HepG2 (cell line): ENCODE measurements at regions not wholly inside any gene's neighbourhood (a gene's known extent, or its start where the extent isn't known, plus 50 kb on each side); places are given as distances from the start of the nearest gene placed in this dataset.

Experiments
- CSRNP2 ChIP-seq: sonication (generic); formaldehyde crosslinking; conservative IDR thresholded peaks from 2 replicates; pipeline ENCODE4 v1.8.0; 2022; ENCODE audit warnings: low read depth, missing genetic modification reagents
- JUNB ChIP-seq: sonication (generic); formaldehyde crosslinking; IDR thresholded peaks from 2 replicates; pipeline ENCODE4 v1.8.0; 2022; ENCODE audit warnings: missing genetic modification reagents, mild to moderate bottlenecking, borderline replicate concordance
- KLF6 ChIP-seq: IDR thresholded peaks from 2 replicates; pipeline ENCODE4 v1.8.0; 2016; ENCODE audit warnings: missing biosample characterization, missing genetic modification reagents
- MAFK ChIP-seq, 2 experiments: IDR thresholded peaks in 1 of 2; conservative IDR thresholded peaks in 1 of 2; 2 replicates each; pipeline ENCODE4 v1.6.1; 2011; ENCODE audit warnings: improper control_type of control experiment in 2 of 2, low read length in 2 of 2
- NCOA5 ChIP-seq: sonication (generic); formaldehyde crosslinking; IDR thresholded peaks from 2 replicates; pipeline ENCODE4 v1.4.0; 2020; ENCODE audit warnings: missing genetic modification reagents
- PBX3 ChIP-seq: sonication (generic); formaldehyde crosslinking; IDR thresholded peaks from 2 replicates; pipeline ENCODE4 v1.8.1; 2023; ENCODE audit warnings: missing genetic modification reagents, inconsistent platforms, borderline replicate concordance
- PRMT3 ChIP-seq: sonication (generic); formaldehyde crosslinking; IDR thresholded peaks from 2 replicates; pipeline ENCODE4 v1.8.1; 2022; ENCODE audit warnings: low read depth, mild to moderate bottlenecking, moderate library complexity, missing genetic modification reagents, borderline replicate concordance
- STAT5B ChIP-seq: sonication (generic); formaldehyde crosslinking; IDR thresholded peaks from 2 replicates; pipeline ENCODE4 v1.4.0; 2020; ENCODE audit warnings: missing genetic modification reagents
- ZBTB4 ChIP-seq: sonication (generic); formaldehyde crosslinking; IDR thresholded peaks from 2 replicates; pipeline ENCODE4 v1.4.0; 2020; ENCODE audit warnings: missing genetic modification reagents, mild to moderate bottlenecking, borderline replicate concordance
- ZNF235 ChIP-seq: sonication (generic); formaldehyde crosslinking; IDR thresholded peaks from 2 replicates; pipeline ENCODE4 v1.8.1; 2023; ENCODE audit warnings: mild to moderate bottlenecking, missing genetic modification reagents, borderline replicate concordance
- ZNF468 ChIP-seq: sonication (generic); formaldehyde crosslinking; IDR thresholded peaks from 2 replicates; pipeline ENCODE4 v1.8.0; 2022; ENCODE audit warnings: mild to moderate bottlenecking, moderate library complexity, missing genetic modification reagents
- ZXDC ChIP-seq: sonication (generic); formaldehyde crosslinking; IDR thresholded peaks from 2 replicates; pipeline ENCODE4 v1.5.0; 2020; ENCODE audit warnings: mild to moderate bottlenecking, missing genetic modification reagents

GRCh38 chr1:67623906-67624305 lies 61.1 kb upstream of the GADD45A start (continued):
- TF ChIP-seq ZXDC, result no peak
- no peak for TF ChIP-seq MAFK (conservative IDR thresholded peaks at IDR 0.05 in 1 of 2, IDR thresholded peaks at IDR 0.05 in 1 of 2; ENCODE audit: low read length in 2 of 2)
- no peak for TF ChIP-seq CSRNP2
- TF ChIP-seq JUNB (CRISPR knock-in tag), result no peak
- TF ChIP-seq ZBTB4 (CRISPR knock-in tag), result no peak
- no peak for TF ChIP-seq KLF6
- TF ChIP-seq ZNF468 (CRISPR knock-in tag), result no peak
- TF ChIP-seq PRMT3, result no peak
- TF ChIP-seq PBX3, result no peak
- no peak for TF ChIP-seq STAT5B (CRISPR knock-in tag)
- TF ChIP-seq NCOA5 (CRISPR knock-in tag), result no peak
- no peak for TF ChIP-seq ZNF235 (CRISPR knock-in tag)
